Right lobe of liver (tissue), 6 donors: ENCODE measurements at regions not wholly inside any gene's neighbourhood (a gene's known extent, or its start where the extent isn't known, plus 50 kb on each side); places are given as distances from the start of the nearest gene placed in this dataset.
"Not testable (repeated sequence)": the region's sequence is repeated elsewhere in the genome, so short reads cannot be mapped to it uniquely, and the experiment has no call there.

Experiments used
- ATAC-seq, 4 donors: fragments of 200-7000 bp; cut with Tn5 transposase; one replicate each; pipeline ENCODE4 v1.9.1; 2020; ENCODE audit warnings: mild to moderate bottlenecking in 4 of 4, moderate library complexity in 4 of 4
- DNase-seq, 3 donors: peaks; one replicate each; pipeline ENCODE4 v3.0.0-alpha.2; 2020
- H3K27ac ChIP-seq, 3 donors: fragments of 200-600 bp; one replicate each; pipeline ENCODE4 v1.8.0; 2022
- H3K27me3 ChIP-seq, 2 donors: fragments of 200-600 bp; one replicate each; pipeline ENCODE4 v1.8.0; 2022
- H3K36me3 ChIP-seq, 4 donors: fragments of 200-600 bp; sonication (generic) in 1 of 4; one replicate each; pipeline versions ENCODE4 v1.5.1 to v1.8.0; 2017 to 2022; ENCODE audit warnings: control low read depth in 1 of 4
- H3K4me1 ChIP-seq, 4 donors: fragments of 200-600 bp; sonication (generic) in 1 of 4; one replicate each; pipeline versions ENCODE4 v1.5.1 to v1.8.0; 2017 to 2022; ENCODE audit warnings: control low read depth in 1 of 4
- H3K4me3 ChIP-seq, 3 donors: fragments of 200-600 bp; one replicate each; pipeline ENCODE4 v1.8.0; 2022
- H3K9me3 ChIP-seq, 4 donors: fragments of 200-600 bp; sonication (generic) in 1 of 4; one replicate each; pipeline versions ENCODE4 v1.5.1 to v1.8.0; 2017 to 2022; ENCODE audit warnings: control low read depth in 1 of 4
- POLR2A ChIP-seq: fragments of 450-650 bp; IDR thresholded peaks from one replicate; pipeline ENCODE4 v1.6.1; 2017; ENCODE audit warnings: antibody characterized with exemption, mild to moderate bottlenecking
- WGBS: methylation state at CpG from one replicate; pipeline ENCODE4 v1.1.6; 2018; ENCODE audit warnings: low coverage, low lambda C conversion rate; ENCODE audit not compliant: insufficient coverage; ENCODE audit errors: missing lambda C conversion rate; 5-methylcytosine and 5-hydroxymethylcytosine counted together
- intact Hi-C, 2 donors: fragments of 100-400 bp; cut with DNase I; formaldehyde crosslinking; loops; one replicate each; pipeline versions ENCODE4 v1.11.2 to v1.14.1; 2022
- TF ChIP-seq, protein P1 (sequence below), 4 donors: fragments of 200-600 bp in 3 of 4; fragments of 450-650 bp in 1 of 4; IDR thresholded peaks; one replicate each; pipeline versions ENCODE4 v1.5.1 to v1.8.0; 2016 to 2022; ENCODE audit warnings: antibody characterized with exemption in 4 of 4, mild to moderate bottlenecking in 2 of 4
- donor health status: DM: no; HTN: yes; CAD: no.
- donor health status: DM: no; HTN: no; CAD: no.
- donor health status: DM: no; HTN: no; CAD: no.
- donor health status: DM: no; HTN: yes; CAD: no.
- donor health status: DM: no; HTN: yes; CAD: no.

DNA sequence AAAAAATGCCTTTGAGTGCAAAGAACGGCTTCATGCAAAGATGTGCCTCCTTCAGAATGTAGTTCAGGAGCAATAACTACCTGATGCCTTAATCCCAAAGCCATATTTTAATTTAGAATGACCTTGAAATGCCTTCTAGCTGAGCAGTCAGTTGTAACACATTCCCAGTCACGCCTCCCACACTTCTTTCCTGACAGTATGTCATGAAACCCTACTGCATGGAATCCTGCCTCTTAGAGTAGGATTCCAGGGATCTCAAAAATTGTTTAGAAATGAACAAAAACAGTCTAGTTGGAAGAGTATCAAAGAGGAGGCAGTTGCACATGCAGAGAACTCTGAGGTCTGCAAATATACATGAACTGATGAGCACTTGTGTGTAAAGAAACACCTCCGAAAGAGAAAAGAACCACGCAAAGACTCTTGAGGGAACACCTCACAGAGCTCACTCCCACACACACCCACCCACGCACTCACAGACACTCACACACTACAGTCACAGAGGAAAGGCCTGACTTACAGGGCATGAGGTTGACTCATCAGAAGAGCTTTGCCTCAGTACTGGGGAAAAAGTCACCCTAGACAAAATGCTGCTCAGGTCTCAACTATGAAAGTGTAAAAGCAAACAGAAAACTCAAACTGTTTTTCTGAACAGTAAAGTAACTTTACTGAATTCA lies 77.4 kb downstream of the GGTLC2 start:
- no peak overlapping the region for H3K4me3 ChIP-seq
- intact Hi-C loops = no loop called here
- no peaks in the 10 kb centered on the region for H3K9me3 ChIP-seq
- no peaks in the 10 kb centered on the region for H3K36me3 ChIP-seq
- DNase-seq = no peak
- H3K4me1 ChIP-seq = no peaks in the 10 kb centered on the region
- WGBS = 75% methylated on average over 4 of the region's 5 CpGs
- no peaks in the 10 kb centered on the region for H3K27me3 ChIP-seq
- no peak overlapping the region for H3K27ac ChIP-seq
- peak in 2 of 4 donors; percentile 26 to 62 for ATAC-seq
- TF ChIP-seq, protein P1, sequence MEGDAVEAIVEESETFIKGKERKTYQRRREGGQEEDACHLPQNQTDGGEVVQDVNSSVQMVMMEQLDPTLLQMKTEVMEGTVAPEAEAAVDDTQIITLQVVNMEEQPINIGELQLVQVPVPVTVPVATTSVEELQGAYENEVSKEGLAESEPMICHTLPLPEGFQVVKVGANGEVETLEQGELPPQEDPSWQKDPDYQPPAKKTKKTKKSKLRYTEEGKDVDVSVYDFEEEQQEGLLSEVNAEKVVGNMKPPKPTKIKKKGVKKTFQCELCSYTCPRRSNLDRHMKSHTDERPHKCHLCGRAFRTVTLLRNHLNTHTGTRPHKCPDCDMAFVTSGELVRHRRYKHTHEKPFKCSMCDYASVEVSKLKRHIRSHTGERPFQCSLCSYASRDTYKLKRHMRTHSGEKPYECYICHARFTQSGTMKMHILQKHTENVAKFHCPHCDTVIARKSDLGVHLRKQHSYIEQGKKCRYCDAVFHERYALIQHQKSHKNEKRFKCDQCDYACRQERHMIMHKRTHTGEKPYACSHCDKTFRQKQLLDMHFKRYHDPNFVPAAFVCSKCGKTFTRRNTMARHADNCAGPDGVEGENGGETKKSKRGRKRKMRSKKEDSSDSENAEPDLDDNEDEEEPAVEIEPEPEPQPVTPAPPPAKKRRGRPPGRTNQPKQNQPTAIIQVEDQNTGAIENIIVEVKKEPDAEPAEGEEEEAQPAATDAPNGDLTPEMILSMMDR (IDR thresholded peaks at IDR 0.05) = no peak

DNA sequence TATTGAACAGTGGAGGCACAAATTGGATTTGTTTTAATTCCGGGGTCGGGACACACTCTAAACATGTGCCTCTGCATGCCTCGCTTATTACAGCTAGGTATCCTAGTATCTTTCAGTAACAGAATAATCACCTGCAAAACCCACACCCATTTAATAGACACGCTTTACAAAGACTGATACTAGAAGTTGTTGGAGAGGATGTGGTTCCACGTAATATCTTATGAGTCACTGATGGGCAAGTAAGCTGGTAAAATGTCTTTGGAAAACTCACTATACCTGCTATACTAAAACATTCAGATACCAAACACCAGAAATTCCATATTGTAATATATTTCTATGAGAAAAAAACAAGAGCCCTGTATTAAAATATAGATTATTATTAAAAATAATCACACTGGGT lies 84.0 kb downstream of the GGTLC2 start:
- no peak overlapping the region for H3K27ac ChIP-seq
- H3K27me3 ChIP-seq = no peaks in the 10 kb centered on the region
- DNase-seq (no peak), ATAC-seq (no peak)
- no peaks in the 10 kb centered on the region for H3K9me3 ChIP-seq
- no peaks in the 10 kb centered on the region for H3K36me3 ChIP-seq
- H3K4me3 ChIP-seq = no peak overlapping the region
- 58% methylated on average over 5 of the region's 5 CpGs for WGBS
- H3K4me1 ChIP-seq = no peaks in the 10 kb centered on the region
- intact Hi-C loops = no loop called here
- no peak for TF ChIP-seq POLR2A
- TF ChIP-seq, protein P1 (IDR thresholded peaks at IDR 0.05) = no peak

DNA sequence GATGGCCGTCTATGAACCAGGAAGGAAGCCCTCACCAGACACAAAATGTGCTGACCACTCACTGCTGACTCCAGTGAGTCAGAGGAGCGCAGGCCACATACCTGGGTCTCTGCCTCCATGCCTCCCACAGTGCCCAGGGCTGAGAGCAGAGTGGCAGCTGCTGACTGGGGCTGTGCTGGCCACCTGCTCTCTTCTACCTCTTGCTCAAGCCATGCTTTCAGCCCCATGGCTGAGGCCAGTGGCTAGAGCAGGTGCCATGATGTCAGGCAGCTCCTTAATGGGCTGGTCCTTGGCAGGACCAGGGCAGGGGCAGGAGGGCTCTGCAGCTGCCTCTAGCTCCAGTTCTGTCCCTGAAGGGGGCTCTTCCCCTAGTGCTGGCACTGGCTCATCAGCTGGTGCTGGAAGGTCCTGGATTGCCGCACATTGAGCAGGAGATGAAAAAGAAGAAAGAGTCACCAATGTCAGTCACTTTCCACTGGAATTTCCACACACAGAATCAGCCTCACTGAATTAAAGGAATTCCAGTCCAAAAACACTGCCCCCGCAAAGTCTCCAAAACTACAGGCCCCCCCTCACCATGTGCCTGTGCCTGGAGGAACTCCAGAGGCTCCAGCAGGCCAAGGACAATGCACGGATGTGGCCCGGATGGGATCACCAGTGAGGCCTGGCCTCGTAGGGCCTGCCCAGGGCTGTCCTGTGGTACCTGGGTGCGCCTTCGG lies 86.4 kb downstream of the GGTLC2 start:
- Histone ChIP-seq H3K4me1 (no peaks in the 10 kb centered on the region), H3K27me3 (no peaks in the 10 kb centered on the region), H3K27ac (no peak overlapping the region), H3K36me3 (no peaks in the 10 kb centered on the region), H3K4me3 (no peak overlapping the region), H3K9me3 (no peaks in the 10 kb centered on the region)
- peak in 1 of 4 donors; percentile 25 for ATAC-seq
- intact Hi-C loops = no loop called here
- WGBS = 88% methylated on average over 1 of the region's 9 CpGs
- DNase-seq = no peak
- TF ChIP-seq, protein P1 (IDR thresholded peaks at IDR 0.05) = no peak
- no peak for TF ChIP-seq POLR2A

DNA sequence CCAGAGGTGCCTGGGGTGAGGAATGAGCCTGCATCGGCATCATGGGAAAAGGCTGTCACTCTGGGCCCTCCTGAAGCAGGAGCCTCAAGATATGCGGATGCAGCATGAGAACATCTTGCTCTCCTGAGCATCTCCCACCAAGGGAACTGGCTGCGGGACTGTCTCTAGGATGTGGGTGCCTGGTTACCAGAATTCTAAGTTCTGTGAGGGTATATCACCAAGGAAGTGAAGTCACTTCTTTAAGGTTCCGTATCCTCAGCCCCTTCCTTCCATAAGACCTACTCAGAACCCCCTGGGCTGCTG lies 86.9 kb downstream of the GGTLC2 start:
- Histone ChIP-seq H3K36me3 (no peaks in the 10 kb centered on the region), H3K27ac (no peak overlapping the region), H3K27me3 (no peaks in the 10 kb centered on the region), H3K4me1 (no peaks in the 10 kb centered on the region), H3K4me3 (no peak overlapping the region), H3K9me3 (no peaks in the 10 kb centered on the region)
- DNase-seq = no peak
- no peak for ATAC-seq
- WGBS = no CpG with 5 or more reads among the region's 4 CpGs
- intact Hi-C loops = no loop called here
- no peak for TF ChIP-seq POLR2A
- TF ChIP-seq, protein P1 (IDR thresholded peaks at IDR 0.05) = no peak

DNA sequence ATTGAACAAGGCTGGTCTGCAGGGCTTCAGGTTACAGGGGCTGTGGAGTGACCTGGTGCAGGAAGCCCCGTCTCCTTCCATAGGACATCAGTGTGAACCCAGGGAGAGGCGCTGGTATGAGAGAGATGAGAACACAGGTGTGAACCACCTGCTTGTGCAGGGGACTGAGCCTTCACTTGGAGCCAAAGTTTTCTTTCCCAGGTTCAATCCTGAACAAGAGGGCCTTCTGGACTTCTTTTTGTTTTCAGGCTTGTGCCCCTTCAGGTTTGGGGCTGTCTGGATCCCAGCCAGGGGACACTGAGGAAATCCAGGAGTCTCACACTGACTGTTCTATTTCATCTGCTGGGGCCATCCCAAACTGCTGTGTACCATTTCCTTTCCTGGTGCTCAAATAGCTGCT lies 88.6 kb downstream of the GGTLC2 start:
- DNase-seq, ATAC-seq, H3K27ac ChIP-seq, H3K9me3 ChIP-seq, intact Hi-C loops, H3K36me3 ChIP-seq, H3K4me1 ChIP-seq, H3K27me3 ChIP-seq, H3K4me3 ChIP-seq: not testable (repeated sequence)
- 57% methylated on average over 1 of the region's 2 CpGs for WGBS
